ENCODE measurements at regions not wholly inside any gene's neighbourhood (a gene's known extent, or its start where the extent isn't known, plus 50 kb on each side); places are given as distances from the start of the nearest gene placed in this dataset.

- Histone ChIP-seq H3K4me3 (ENCODE audit: low read length) (no peak overlapping the region), H3K9me3 (ENCODE audit: control insufficient read depth, insufficient read depth, low read length) (no peaks in the 10 kb centered on the region), H3K36me3 (ENCODE audit: control insufficient read depth, low read length) (no peaks in the 10 kb centered on the region), H3F3A (ENCODE audit: control insufficient read depth, insufficient read depth) (no peaks in the 10 kb centered on the region), H3K4me1 (ENCODE audit: control insufficient read depth, low read length) (no peaks in the 10 kb centered on the region), H3K27me3 (ENCODE audit: control insufficient read depth, low read length) (peaks cover 3% of the 10 kb centered on the region; the same call in 1 of the 2 replicates), H3K9me2 (replicated peaks; ENCODE audit: control insufficient read depth, low read length) (no peaks in the 10 kb centered on the region), H3K27ac (ENCODE audit: low read depth, low read length) (no peak overlapping the region), H3K79me2 (ENCODE audit: control insufficient read depth, low read length) (no peaks in the 10 kb centered on the region), H3K4me2 (ENCODE audit: low read length) (no peak overlapping the region), H4K20me1 (ENCODE audit: control insufficient read depth, insufficient read depth, low read depth, low read length) (no peaks in the 10 kb centered on the region)
- no peak for TF ChIP-seq EZH2phosphoT487 (IDR thresholded peaks at IDR 0.05; ENCODE audit: borderline replicate concordance, low read length)
- no peak for TF ChIP-seq CTCF (IDR thresholded peaks at IDR 0.05; ENCODE audit: low read depth, low read length, poor library complexity, severe bottlenecking)
Observed at GRCh38 chr11:120035756-120036155, 102.2 kb downstream of the TRIM29 start.

GRCh38 chr11:120034881-120035630 lies 102.9 kb downstream of the TRIM29 start:
- Histone ChIP-seq H4K20me1 (ENCODE audit: control insufficient read depth, insufficient read depth, low read depth, low read length) (no peaks in the 10 kb centered on the region), H3K4me1 (ENCODE audit: control insufficient read depth, low read length) (no peaks in the 10 kb centered on the region), H3K36me3 (ENCODE audit: control insufficient read depth, low read length) (no peaks in the 10 kb centered on the region), H3K27me3 (ENCODE audit: control insufficient read depth, low read length) (no peaks in the 10 kb centered on the region), H3K4me2 (ENCODE audit: low read length) (no peak overlapping the region), H3K4me3 (ENCODE audit: low read length) (no peak overlapping the region), H3K27ac (ENCODE audit: low read depth, low read length) (no peak overlapping the region), H3F3A (ENCODE audit: control insufficient read depth, insufficient read depth) (no peaks in the 10 kb centered on the region), H3K79me2 (ENCODE audit: control insufficient read depth, low read length) (no peaks in the 10 kb centered on the region), H3K9me3 (ENCODE audit: control insufficient read depth, insufficient read depth, low read length) (no peaks in the 10 kb centered on the region), H3K9me2 (replicated peaks; ENCODE audit: control insufficient read depth, low read length) (no peaks in the 10 kb centered on the region)
- no peak for TF ChIP-seq EZH2phosphoT487 (IDR thresholded peaks at IDR 0.05; ENCODE audit: borderline replicate concordance, low read length)
- no peak for TF ChIP-seq CTCF (IDR thresholded peaks at IDR 0.05; ENCODE audit: low read depth, low read length, poor library complexity, severe bottlenecking)

GRCh38 chr11:120034176-120034875 lies 103.6 kb downstream of the TRIM29 start:
- Histone ChIP-seq H3K4me2 (ENCODE audit: low read length) (no peak overlapping the region), H3K4me1 (ENCODE audit: control insufficient read depth, low read length) (no peaks in the 10 kb centered on the region), H3K27ac (ENCODE audit: low read depth, low read length) (no peak overlapping the region), H3K27me3 (ENCODE audit: control insufficient read depth, low read length) (no peaks in the 10 kb centered on the region), H3K9me2 (replicated peaks; ENCODE audit: control insufficient read depth, low read length) (no peaks in the 10 kb centered on the region), H3F3A (ENCODE audit: control insufficient read depth, insufficient read depth) (no peaks in the 10 kb centered on the region), H3K79me2 (ENCODE audit: control insufficient read depth, low read length) (no peaks in the 10 kb centered on the region), H4K20me1 (ENCODE audit: control insufficient read depth, insufficient read depth, low read depth, low read length) (no peaks in the 10 kb centered on the region), H3K9me3 (ENCODE audit: control insufficient read depth, insufficient read depth, low read length) (no peaks in the 10 kb centered on the region), H3K4me3 (ENCODE audit: low read length) (no peak overlapping the region), H3K36me3 (ENCODE audit: control insufficient read depth, low read length) (no peaks in the 10 kb centered on the region)
- TF ChIP-seq EZH2phosphoT487 (IDR thresholded peaks at IDR 0.05; ENCODE audit: borderline replicate concordance, low read length) (no peak), CTCF (IDR thresholded peaks at IDR 0.05; ENCODE audit: low read depth, low read length, poor library complexity, severe bottlenecking) (no peak)
